H1 (cell line): ENCODE measurements at regions not wholly inside any gene's neighbourhood (a gene's known extent, or its start where the extent isn't known, plus 50 kb on each side); places are given as distances from the start of the nearest gene placed in this dataset.

ENCODE experiments used
- CTCF ChIA-PET: fragments of 300-600 bp; sonication (Branson Sonifier 250); formaldehyde crosslinking; loops from one replicate; lab custom pipeline; 2021; ENCODE audit not compliant: partially characterized antibody; lab: Charles Lee
- POLR2A ChIA-PET: fragments of 300-600 bp; sonication (Branson Sonifier 250); formaldehyde crosslinking; loops from one replicate; lab custom pipeline; 2021; ENCODE audit warnings: inconsistent platforms; ENCODE audit not compliant: partially characterized antibody; lab: Charles Lee
- DNase-seq, 2 experiments: peaks; one replicate each; pipeline versions ENCODE4 v3.0.0 to v3.0.0-alpha.2; 2010 to 2022; ENCODE audit warnings: low spot score in 2 of 2, low read depth in 1 of 2, mixed read lengths in 1 of 2
- FAIRE-seq: peaks from 2 replicates; lab custom pipeline; 2011; peaks lifted over from hg19 to GRCh38; lab: Jason Lieb, UNC
- H2AFZ ChIP-seq: 2 replicates; pipeline ENCODE4 v1.8.1; 2012; ENCODE audit warnings: low read length, inconsistent platforms
- H2AK5ac ChIP-seq: 2 replicates; pipeline ENCODE4 v1.6.1; 2013; ENCODE audit warnings: low read depth, low read length
- H2BK120ac ChIP-seq: replicated peaks from 2 replicates; pipeline ENCODE3; 2013; ENCODE audit warnings: low read depth, low read length, inconsistent platforms
- H2BK12ac ChIP-seq: 2 replicates; pipeline ENCODE4 v1.6.1; 2013; ENCODE audit warnings: low read depth, low read length
- H2BK15ac ChIP-seq: 2 replicates; pipeline ENCODE4 v1.6.1; 2013; ENCODE audit warnings: low read length
- H2BK20ac ChIP-seq: 2 replicates; pipeline ENCODE4 v1.6.1; 2013; ENCODE audit warnings: low read length
- H2BK5ac ChIP-seq: 2 replicates; pipeline ENCODE4 v1.6.1; 2013; ENCODE audit warnings: low read depth, low read length
- H3K14ac ChIP-seq: 2 replicates; pipeline ENCODE4 v1.6.1; 2013; ENCODE audit warnings: inconsistent platforms; ENCODE audit not compliant: insufficient read length
- H3K18ac ChIP-seq: 2 replicates; pipeline ENCODE4 v1.6.1; 2013; ENCODE audit warnings: low read length; ENCODE audit errors: extremely low read depth
- H3K23ac ChIP-seq: 2 replicates; pipeline ENCODE4 v1.6.1; 2013; ENCODE audit warnings: inconsistent platforms; ENCODE audit not compliant: insufficient read length
- H3K23me2 ChIP-seq: 2 replicates; pipeline ENCODE4 v1.6.1; 2013; ENCODE audit warnings: low read depth, low read length
- H3K27ac ChIP-seq: 2 replicates; pipeline ENCODE4 v1.6.1; 2011; ENCODE audit warnings: low read depth, low read length, inconsistent platforms
- H3K27me3 ChIP-seq, 4 experiments: replicated peaks in 1 of 4; 1 replicate in 1 of 4; 2 replicates in 3 of 4; pipeline versions ENCODE4 v1.6.1 to v1.8.1; 2011 to 2013; ENCODE audit warnings: low read length in 3 of 4, mild to moderate bottlenecking in 3 of 4, inconsistent platforms in 2 of 4, mixed read lengths in 2 of 4, moderate library complexity in 1 of 4; ENCODE audit not compliant: control insufficient read depth in 3 of 4, insufficient read depth in 3 of 4; ENCODE audit errors: extremely low read depth in 1 of 4
- H3K36me3 ChIP-seq, 4 experiments: 2 replicates each; pipeline versions ENCODE4 v1.6.1 to v1.8.1; 2011 to 2013; ENCODE audit warnings: mild to moderate bottlenecking in 4 of 4, low read length in 3 of 4, moderate library complexity in 2 of 4, control low read depth in 1 of 4, inconsistent platforms in 1 of 4; ENCODE audit not compliant: insufficient read depth in 4 of 4, control insufficient read depth in 2 of 4
- H3K4ac ChIP-seq: replicated peaks from 2 replicates; pipeline ENCODE3; 2013; ENCODE audit warnings: low read length, low read depth, mixed read lengths, inconsistent platforms; ENCODE audit not compliant: insufficient read length
- H3K4me1 ChIP-seq, 4 experiments: replicated peaks in 1 of 4; 1 replicate in 1 of 4; 2 replicates in 3 of 4; pipeline versions ENCODE4 v1.6.1 to v1.8.1; 2011 to 2013; ENCODE audit warnings: low read length in 3 of 4, inconsistent platforms in 2 of 4, mixed read lengths in 1 of 4; ENCODE audit not compliant: insufficient read depth in 4 of 4, control insufficient read depth in 3 of 4
- H3K4me2 ChIP-seq, 2 experiments: 2 replicates each; pipeline versions ENCODE4 v1.6.1 to v1.8.1; 2011 to 2013; ENCODE audit warnings: low read depth in 2 of 2, low read length in 2 of 2, control low read depth in 1 of 2, inconsistent platforms in 1 of 2, mild to moderate bottlenecking in 1 of 2; ENCODE audit not compliant: insufficient read depth in 1 of 2
- H3K4me3 ChIP-seq, 4 experiments: fragments of 200-600, 300-600 bp in 1 of 4; sonication (generic), shearing (Covaris generic), sonication (Bioruptor Twin) in 1 of 4; 2 replicates each; pipeline versions ENCODE4 v1.5.1 to v1.8.1; 2011 to 2016; ENCODE audit warnings: low read length in 4 of 4, low read depth in 3 of 4, control low read depth in 2 of 4, inconsistent platforms in 2 of 4, mild to moderate bottlenecking in 2 of 4, mixed read lengths in 1 of 4, moderate library complexity in 1 of 4; ENCODE audit not compliant: insufficient read depth in 2 of 4; ENCODE audit errors: extremely low read depth in 1 of 4
- H3K56ac ChIP-seq: replicated peaks from 2 replicates; pipeline ENCODE3; 2013; ENCODE audit warnings: low read depth, mild to moderate bottlenecking, mixed read lengths, low read length, inconsistent platforms; ENCODE audit not compliant: insufficient read length
- H3K79me1 ChIP-seq: 2 replicates; pipeline ENCODE4 v1.6.1; 2013; ENCODE audit warnings: low read depth, low read length, control low read depth
- H3K79me2 ChIP-seq, 2 experiments: 2 replicates each; pipeline versions ENCODE4 v1.6.1 to v1.8.1; 2012 to 2013; ENCODE audit warnings: low read length in 2 of 2, mild to moderate bottlenecking in 2 of 2, inconsistent platforms in 1 of 2; ENCODE audit not compliant: insufficient read depth in 2 of 2, control insufficient read depth in 1 of 2
- H3K9ac ChIP-seq, 4 experiments: replicated peaks in 1 of 4; 1 replicate in 1 of 4; 2 replicates in 3 of 4; pipeline versions ENCODE4 v1.6.1 to v1.8.1; 2011 to 2013; ENCODE audit warnings: low read depth in 3 of 4, low read length in 3 of 4, control low read depth in 2 of 4, mild to moderate bottlenecking in 2 of 4, moderate library complexity in 2 of 4, inconsistent platforms in 1 of 4; ENCODE audit errors: extremely low read depth in 1 of 4
- H3K9me3 ChIP-seq, 2 experiments: 2 replicates each; pipeline versions ENCODE4 v1.6.1 to v1.8.1; 2012 to 2013; ENCODE audit warnings: mild to moderate bottlenecking in 2 of 2, moderate library complexity in 2 of 2, control low read depth in 1 of 2, inconsistent platforms in 1 of 2, low read depth in 1 of 2, low read length in 1 of 2, mixed read lengths in 1 of 2; ENCODE audit not compliant: insufficient read depth in 2 of 2
- H4K20me1 ChIP-seq, 2 experiments: replicated peaks in 1 of 2; 2 replicates each; pipeline versions ENCODE3 to v1.8.1; 2011 to 2013; ENCODE audit warnings: inconsistent platforms in 2 of 2, low read length in 2 of 2, mild to moderate bottlenecking in 1 of 2; ENCODE audit not compliant: insufficient read depth in 2 of 2, control insufficient read depth in 1 of 2
- H4K5ac ChIP-seq: 2 replicates; pipeline ENCODE4 v1.6.1; 2013; ENCODE audit warnings: low read length, low read depth, mixed read lengths, inconsistent platforms; ENCODE audit not compliant: insufficient read length
- H4K8ac ChIP-seq: 2 replicates; pipeline ENCODE4 v1.8.0; 2013; ENCODE audit warnings: mild to moderate bottlenecking, moderate library complexity, low read length, inconsistent platforms; ENCODE audit not compliant: insufficient read depth; ENCODE audit errors: extremely low read depth
- H4K91ac ChIP-seq: replicated peaks from 2 replicates; pipeline ENCODE3; 2013; ENCODE audit warnings: low read length, mixed read lengths, inconsistent platforms; ENCODE audit not compliant: insufficient read length
- ATF3 ChIP-seq: IDR thresholded peaks from 2 replicates; pipeline ENCODE4 v1.6.1; 2011; ENCODE audit warnings: low read depth, mild to moderate bottlenecking, low read length; ENCODE audit not compliant: insufficient read depth
- CEBPB ChIP-seq: IDR thresholded peaks from 2 replicates; pipeline ENCODE4 v1.6.1; 2012; ENCODE audit warnings: low read depth, low read length
- CHD2 ChIP-seq: IDR thresholded peaks from 2 replicates; pipeline ENCODE4 v1.6.1; 2012; ENCODE audit warnings: low read length, improper control_type of control experiment
- JUN ChIP-seq: IDR thresholded peaks from 2 replicates; pipeline ENCODE4 v1.6.1; 2011; ENCODE audit warnings: low read depth, mild to moderate bottlenecking, improper control_type of control experiment, low read length
- KDM1A ChIP-seq: fragments of 200-600, 300-600 bp; sonication (generic); IDR thresholded peaks from 2 replicates; pipeline ENCODE4 v1.7.1; 2016; ENCODE audit warnings: mild to moderate bottlenecking, low read length, borderline replicate concordance
- RNF2 ChIP-seq: fragments of 200-900, 300-1000 bp; sonication (generic); IDR thresholded peaks from 2 replicates; pipeline ENCODE4 v1.7.1; 2016; ENCODE audit warnings: borderline replicate concordance, low read depth, mild to moderate bottlenecking, antibody characterized with exemption, low read length; ENCODE audit not compliant: poor library complexity, severe bottlenecking; ENCODE audit errors: missing control alignments
- RXRA ChIP-seq: IDR thresholded peaks from 2 replicates; pipeline ENCODE4 v1.6.1; 2011; ENCODE audit warnings: low read depth, mild to moderate bottlenecking, low read length, moderate library complexity; ENCODE audit not compliant: insufficient read depth
- SIX5 ChIP-seq: IDR thresholded peaks from 2 replicates; pipeline ENCODE4 v1.6.1; 2011; ENCODE audit warnings: mild to moderate bottlenecking, low read depth, low read length
- WGBS, 2 experiments: shearing (Covaris generic) in 1 of 2; methylation state at CpG; one replicate each; pipeline versions ENCODE4 v1.1.6 to v1.1.7; 2013 to 2015; ENCODE audit warnings: low lambda C conversion rate in 2 of 2, mixed read lengths in 2 of 2, inconsistent platforms in 1 of 2, low coverage in 1 of 2, missing lambda C conversion rate in 1 of 2; ENCODE audit not compliant: insufficient replicate concordance in 2 of 2, insufficient coverage in 1 of 2, insufficient read length in 1 of 2; ENCODE audit errors: extremely low coverage in 1 of 2, missing lambda C conversion rate in 1 of 2; 5-methylcytosine and 5-hydroxymethylcytosine counted together

- Histone ChIP-seq H3K36me3 (no peaks in the 10 kb centered on the region), H3K4me3 (no peak overlapping the region), H2BK15ac (no peak overlapping the region), H4K91ac (no peak overlapping the region), H4K20me1 (no peaks in the 10 kb centered on the region), H3K27me3 (no peaks in the 10 kb centered on the region), H4K8ac (no peak overlapping the region), H3K27ac (no peak overlapping the region), H2BK12ac (no peak overlapping the region), H3K4me1 (no peaks in the 10 kb centered on the region), H2AFZ (no peak overlapping the region), H3K9me3 (peaks cover 13 to 17% of the 10 kb centered on the region in 2 experiments; a peak in 3 of 4 replicates), H3K23me2 (no peaks in the 10 kb centered on the region), H3K79me1 (no peaks in the 10 kb centered on the region), H4K5ac (no peak overlapping the region), H3K4ac (no peak overlapping the region), H2BK20ac (no peak overlapping the region), H2BK120ac (no peak overlapping the region), H3K14ac (no peak overlapping the region), H2BK5ac (no peak overlapping the region), H3K9ac (no peak overlapping the region), H3K4me2 (no peak overlapping the region), H3K56ac (no peak overlapping the region), H2AK5ac (no peak overlapping the region), H3K79me2 (no peaks in the 10 kb centered on the region), H3K18ac (no peak overlapping the region), H3K23ac (no peak overlapping the region)
- DNase-seq (no peak), FAIRE-seq (no peak)
- 87% methylated on average over 2 of the region's 2 CpGs; no CpG with 5 or more reads in 1 of the 2 experiments for WGBS, 2 experiments
- no peak for TF ChIP-seq JUN
- no peak for TF ChIP-seq RNF2
- TF ChIP-seq SIX5: no peak
- no peak for TF ChIP-seq CEBPB
- no peak for TF ChIP-seq CHD2
- TF ChIP-seq RXRA: no peak
- no peak for TF ChIP-seq KDM1A
- TF ChIP-seq ATF3: no peak
- CTCF ChIA-PET: no interaction called here
- POLR2A ChIA-PET: no interaction called here
Measured at GRCh38 chr7:106346167-106346677, 61.4 kb upstream of the NAMPT start.
